22Rv1 (cell line): ENCODE measurements at regions not wholly inside any gene's neighbourhood (a gene's known extent, or its start where the extent isn't known, plus 50 kb on each side); places are given as distances from the start of the nearest gene placed in this dataset.
A peak's percentile ranks its signal among the peaks of the same experiment; 100 is the strongest.

ENCODE experiments used
- H3K27ac ChIP-seq: fragments of 450-650 bp; 2 replicates; pipeline ENCODE4 v1.5.1; 2017
- ZFX ChIP-seq: fragments of 450-650 bp; IDR thresholded peaks from 2 replicates; pipeline ENCODE4 v1.6.1; 2017; ENCODE audit warnings: antibody characterized with exemption, borderline replicate concordance
- TF ChIP-seq, protein P1 (sequence below): fragments of 450-650 bp; IDR thresholded peaks from 2 replicates; pipeline ENCODE4 v1.5.1; 2017; ENCODE audit warnings: mild to moderate bottlenecking

DNA sequence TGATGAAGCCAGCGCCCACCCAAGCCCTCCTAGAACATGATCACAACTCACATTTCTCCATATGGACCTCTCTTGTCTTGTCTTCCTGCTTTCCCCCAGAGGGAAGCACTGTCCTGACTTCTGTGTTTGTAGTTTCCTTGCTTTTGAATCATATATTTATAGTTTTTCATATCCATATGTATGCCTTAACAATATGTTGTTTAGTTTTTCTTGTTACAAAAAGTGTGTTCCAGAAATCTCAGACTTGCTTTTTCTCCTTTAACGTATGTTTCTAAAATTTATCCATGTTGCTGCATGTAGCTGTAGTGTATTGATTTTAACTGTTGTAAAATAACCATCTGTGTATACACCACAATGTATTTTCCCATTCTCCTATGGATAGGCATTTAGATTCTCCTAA, 182.0 kb upstream of the SMIM23 start:
- H3K27ac ChIP-seq, result no peak overlapping the region
- no peak for TF ChIP-seq ZFX
- TF ChIP-seq, protein P1, sequence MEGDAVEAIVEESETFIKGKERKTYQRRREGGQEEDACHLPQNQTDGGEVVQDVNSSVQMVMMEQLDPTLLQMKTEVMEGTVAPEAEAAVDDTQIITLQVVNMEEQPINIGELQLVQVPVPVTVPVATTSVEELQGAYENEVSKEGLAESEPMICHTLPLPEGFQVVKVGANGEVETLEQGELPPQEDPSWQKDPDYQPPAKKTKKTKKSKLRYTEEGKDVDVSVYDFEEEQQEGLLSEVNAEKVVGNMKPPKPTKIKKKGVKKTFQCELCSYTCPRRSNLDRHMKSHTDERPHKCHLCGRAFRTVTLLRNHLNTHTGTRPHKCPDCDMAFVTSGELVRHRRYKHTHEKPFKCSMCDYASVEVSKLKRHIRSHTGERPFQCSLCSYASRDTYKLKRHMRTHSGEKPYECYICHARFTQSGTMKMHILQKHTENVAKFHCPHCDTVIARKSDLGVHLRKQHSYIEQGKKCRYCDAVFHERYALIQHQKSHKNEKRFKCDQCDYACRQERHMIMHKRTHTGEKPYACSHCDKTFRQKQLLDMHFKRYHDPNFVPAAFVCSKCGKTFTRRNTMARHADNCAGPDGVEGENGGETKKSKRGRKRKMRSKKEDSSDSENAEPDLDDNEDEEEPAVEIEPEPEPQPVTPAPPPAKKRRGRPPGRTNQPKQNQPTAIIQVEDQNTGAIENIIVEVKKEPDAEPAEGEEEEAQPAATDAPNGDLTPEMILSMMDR, result no peak

DNA sequence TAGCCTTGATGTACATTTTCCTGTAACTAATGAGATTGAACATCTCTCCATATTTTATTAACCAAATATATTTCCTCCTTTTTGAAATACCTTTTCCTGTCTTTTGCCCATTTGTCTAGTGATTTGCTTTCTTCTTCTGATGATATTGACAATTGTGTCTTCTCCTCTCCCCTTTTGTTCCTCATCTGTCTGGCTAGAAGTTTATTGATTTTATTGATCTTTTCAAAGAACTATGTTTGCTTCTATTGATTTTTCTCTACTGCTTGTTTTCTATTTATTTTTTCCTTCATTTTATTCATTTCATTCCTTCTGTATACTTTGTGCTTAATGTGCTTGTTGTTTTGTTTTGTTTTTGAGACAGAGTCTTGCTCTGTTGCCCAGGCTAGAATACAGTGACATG, 181.4 kb upstream of the SMIM23 start:
- no peak overlapping the region for H3K27ac ChIP-seq
- no peak for TF ChIP-seq ZFX
- TF ChIP-seq, protein P1, result no peak

DNA sequence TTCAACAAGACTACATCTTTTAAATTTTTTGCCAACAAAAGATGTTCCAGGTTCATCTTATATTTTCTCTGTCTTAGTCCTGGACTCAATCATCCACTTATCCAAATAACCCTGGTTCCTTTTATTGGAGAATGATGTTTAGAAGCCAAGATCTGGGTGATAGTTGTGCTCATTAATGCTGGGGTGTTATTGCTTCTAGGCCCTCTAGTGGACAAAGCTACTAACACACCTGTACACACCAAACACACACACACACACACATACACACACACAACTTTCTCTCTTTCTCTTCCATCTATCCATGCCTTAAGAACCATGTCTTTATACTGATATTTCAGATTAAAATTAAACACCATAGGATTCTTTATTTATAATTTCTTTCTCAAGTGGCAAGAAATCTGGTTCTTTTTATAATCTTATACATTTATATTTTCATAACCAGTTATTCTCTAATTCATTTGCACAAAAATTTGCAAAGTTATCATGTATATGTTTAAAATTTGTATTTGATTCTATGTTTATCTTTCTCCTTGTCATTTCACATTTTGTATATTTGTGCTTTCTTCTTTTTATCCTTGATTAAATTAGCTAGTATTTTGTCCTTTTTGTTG, 179.1 kb upstream of the SMIM23 start:
- TF ChIP-seq, protein P1, result peak; percentile 70
- TF ChIP-seq ZFX, result no peak
- no peak overlapping the region for H3K27ac ChIP-seq

DNA sequence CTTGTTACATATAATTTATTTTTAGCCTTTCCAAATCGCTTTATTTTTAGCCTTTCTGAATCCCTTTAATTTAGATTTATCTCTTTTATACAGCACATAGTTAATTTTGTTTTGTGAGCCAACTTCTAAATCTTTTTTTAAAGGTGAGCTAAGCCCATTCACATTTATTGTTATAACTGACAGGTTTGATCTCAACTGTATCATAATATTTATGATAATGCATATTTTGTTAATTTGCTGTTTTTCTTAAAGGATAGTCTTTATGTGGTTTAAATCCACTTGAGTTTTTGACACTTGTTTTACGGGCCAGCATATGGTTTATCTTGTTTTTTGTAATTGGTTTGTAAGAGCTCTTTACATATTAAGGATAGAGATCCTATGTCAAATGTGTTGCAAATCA, 177.8 kb upstream of the SMIM23 start:
- TF ChIP-seq, protein P1, result no peak
- TF ChIP-seq ZFX, result no peak

DNA sequence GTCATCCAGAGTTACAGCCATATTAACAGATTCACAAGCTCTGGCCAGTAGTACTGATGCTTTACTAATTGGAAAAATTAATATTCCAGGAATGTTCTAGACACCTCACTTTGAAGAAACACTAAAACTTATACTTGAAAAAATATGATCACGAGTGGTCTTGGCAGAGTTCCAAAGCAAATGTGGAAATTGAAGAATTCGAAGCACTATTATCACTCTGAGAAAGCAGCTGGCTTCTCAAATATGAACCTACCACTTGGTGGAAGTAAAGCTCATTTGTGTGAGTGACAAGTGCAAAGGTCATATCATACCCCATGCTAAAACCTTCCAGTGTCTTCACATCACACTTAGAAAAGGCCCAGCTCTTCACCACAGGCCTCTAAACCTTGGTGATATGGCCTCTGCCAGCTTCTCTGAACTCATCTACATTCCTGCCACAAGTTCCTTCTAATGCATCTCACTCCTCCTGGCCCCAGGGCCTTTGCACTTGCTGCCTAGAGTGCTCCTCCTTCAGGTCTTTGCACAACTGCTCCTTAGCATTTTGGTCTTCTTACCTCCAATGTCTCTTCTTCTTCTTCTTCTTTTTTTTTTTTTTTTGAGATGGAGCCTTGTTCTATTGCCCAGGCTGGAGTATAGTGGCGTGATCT, 175.7 kb upstream of the SMIM23 start:
- TF ChIP-seq ZFX, result no peak
- TF ChIP-seq, protein P1, result no peak
- no peak overlapping the region for H3K27ac ChIP-seq

More for the DNA sequence above, 177.8 kb upstream of the SMIM23 start:
- no peak overlapping the region for H3K27ac ChIP-seq

DNA sequence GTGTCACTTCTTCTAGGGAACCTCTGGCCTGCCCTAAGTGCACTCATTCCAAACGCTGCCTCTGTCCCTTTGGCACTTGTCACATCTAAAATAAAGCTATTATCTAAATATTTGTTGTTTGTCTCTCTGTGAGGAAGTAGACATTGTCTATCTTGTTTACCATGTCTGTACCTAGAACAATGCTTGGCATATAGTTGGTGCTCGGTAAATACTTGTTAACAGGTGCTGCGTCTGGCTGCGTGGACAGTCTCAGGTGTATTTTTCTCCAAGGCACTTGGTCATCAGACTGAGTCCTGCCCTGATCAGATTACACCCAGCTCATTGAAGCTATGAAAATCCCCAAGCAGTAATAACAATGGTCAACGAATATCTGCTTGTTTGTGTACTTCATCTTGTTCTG, 174.9 kb upstream of the SMIM23 start:
- H3K27ac ChIP-seq, result no peak overlapping the region
- no peak for TF ChIP-seq ZFX
- TF ChIP-seq, protein P1, result no peak

DNA sequence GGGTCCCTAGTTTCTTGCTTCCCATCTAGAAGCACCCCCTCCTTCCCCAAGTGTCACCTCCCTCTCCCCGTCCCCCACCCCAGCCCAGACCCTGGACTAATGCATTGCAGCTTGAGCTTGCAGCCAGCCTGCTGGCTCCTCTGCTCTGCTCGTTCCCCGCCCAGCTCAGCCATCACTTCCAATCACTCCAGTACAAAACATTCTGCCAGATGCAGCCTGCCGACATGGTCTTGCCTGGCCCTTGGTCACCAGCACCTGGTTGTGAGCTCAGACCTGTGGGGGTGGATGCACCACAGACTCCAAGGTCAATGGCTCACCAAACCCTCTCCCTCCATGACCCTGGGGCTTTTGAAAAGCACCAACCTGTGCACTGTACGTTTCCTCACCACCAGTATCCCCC, 172.9 kb upstream of the SMIM23 start:
- H3K27ac ChIP-seq, result no peak overlapping the region
- TF ChIP-seq, protein P1, result no peak
- no peak for TF ChIP-seq ZFX
